ENCODE measurements at regions not wholly inside any gene's neighbourhood (a gene's known extent, or its start where the extent isn't known, plus 50 kb on each side); places are given as distances from the start of the nearest gene placed in this dataset.

DNA sequence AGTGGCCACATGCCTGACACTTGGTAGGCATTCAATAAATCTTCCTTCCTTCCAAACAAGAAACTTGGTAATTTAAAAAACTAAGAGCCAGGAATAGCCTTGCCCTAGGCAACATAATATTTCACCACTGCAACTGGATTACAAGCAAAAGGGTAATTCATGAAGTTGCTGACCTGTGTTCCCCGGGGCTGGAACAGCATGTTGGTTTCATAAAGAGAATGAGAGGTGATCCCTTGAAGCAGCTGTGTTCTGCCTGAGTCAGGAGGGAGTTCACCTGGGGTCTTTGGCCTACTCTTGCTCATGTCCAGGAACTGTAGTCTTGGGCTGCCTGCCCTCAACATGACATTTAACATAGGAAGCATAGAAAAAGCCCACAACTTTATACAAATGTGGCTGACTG lies 329.0 kb upstream of the DAB1 start:
- intact Hi-C loops (cut with micrococcal nuclease) (no loop called here), in situ Hi-C loops (cut with MboI) (no loop called here)
- Histone ChIP-seq H3K36me3 (ENCODE audit: control insufficient read depth, insufficient read depth, low read length) (no peaks in the 10 kb centered on the region), H3K27me3 (ENCODE audit: control insufficient read depth in 2 of 2, insufficient read depth in 2 of 2, low read length in 2 of 2) (no peaks in the 10 kb centered on the region), H3K9ac (ENCODE audit: insufficient read depth in 1 of 2, low read depth in 2 of 2, low read length in 2 of 2) (no peak overlapping the region), H3K4me3 (no peak overlapping the region), H3K79me2 (ENCODE audit: control insufficient read depth, insufficient read depth, low read length) (no peaks in the 10 kb centered on the region), H3K27ac (ENCODE audit: extremely low read depth, low read depth, low read length) (no peak overlapping the region), H3K9me1 (ENCODE audit: control insufficient read depth, insufficient read depth, low read length) (no peaks in the 10 kb centered on the region), H4K20me1 (replicated peaks; ENCODE audit: control insufficient read depth, insufficient read depth, low read length) (no peaks in the 10 kb centered on the region), H3K4me1 (replicated peaks in 1 of 2; ENCODE audit: control insufficient read depth in 2 of 2, insufficient read depth in 2 of 2, low read length in 2 of 2) (no peaks in the 10 kb centered on the region), H3K9me3 (replicated peaks; ENCODE audit: control insufficient read depth, insufficient read depth, low read depth, low read length) (no peaks in the 10 kb centered on the region), H2AFZ (ENCODE audit: low read depth, low read length) (no peak overlapping the region), H3K4me2 (ENCODE audit: insufficient read depth, low read length) (no peak overlapping the region)
- ChIA-PET POLR2A (no interaction called here), CTCF (ENCODE audit: low intra/inter-chr PET ratio) (no interaction called here)
- 0% methylated on average over 1 of the region's 1 CpG for WGBS (ENCODE audit: insufficient coverage, low coverage, missing lambda C conversion rate)
- TF ChIP-seq, protein P1, sequence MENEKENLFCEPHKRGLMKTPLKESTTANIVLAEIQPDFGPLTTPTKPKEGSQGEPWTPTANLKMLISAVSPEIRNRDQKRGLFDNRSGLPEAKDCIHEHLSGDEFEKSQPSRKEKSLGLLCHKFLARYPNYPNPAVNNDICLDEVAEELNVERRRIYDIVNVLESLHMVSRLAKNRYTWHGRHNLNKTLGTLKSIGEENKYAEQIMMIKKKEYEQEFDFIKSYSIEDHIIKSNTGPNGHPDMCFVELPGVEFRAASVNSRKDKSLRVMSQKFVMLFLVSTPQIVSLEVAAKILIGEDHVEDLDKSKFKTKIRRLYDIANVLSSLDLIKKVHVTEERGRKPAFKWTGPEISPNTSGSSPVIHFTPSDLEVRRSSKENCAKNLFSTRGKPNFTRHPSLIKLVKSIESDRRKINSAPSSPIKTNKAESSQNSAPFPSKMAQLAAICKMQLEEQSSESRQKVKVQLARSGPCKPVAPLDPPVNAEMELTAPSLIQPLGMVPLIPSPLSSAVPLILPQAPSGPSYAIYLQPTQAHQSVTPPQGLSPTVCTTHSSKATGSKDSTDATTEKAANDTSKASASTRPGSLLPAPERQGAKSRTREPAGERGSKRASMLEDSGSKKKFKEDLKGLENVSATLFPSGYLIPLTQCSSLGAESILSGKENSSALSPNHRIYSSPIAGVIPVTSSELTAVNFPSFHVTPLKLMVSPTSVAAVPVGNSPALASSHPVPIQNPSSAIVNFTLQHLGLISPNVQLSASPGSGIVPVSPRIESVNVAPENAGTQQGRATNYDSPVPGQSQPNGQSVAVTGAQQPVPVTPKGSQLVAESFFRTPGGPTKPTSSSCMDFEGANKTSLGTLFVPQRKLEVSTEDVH (IDR thresholded peaks at IDR 0.05; ENCODE audit: low read depth, partially characterized antibody), result no peak
- TF ChIP-seq TCFL5 (CRISPR knock-in tag; conservative IDR thresholded peaks at IDR 0.05) (no peak), SMAD2 (IDR thresholded peaks at IDR 0.05; ENCODE audit: low read depth, low read length) (no peak), GATAD2A (IDR thresholded peaks at IDR 0.05) (no peak), IFI16 (CRISPR knock-in tag; IDR thresholded peaks at IDR 0.05) (no peak), NFYB (IDR thresholded peaks at IDR 0.05; ENCODE audit: extremely low read depth, insufficient read length) (no peak), ASH1L (IDR thresholded peaks at IDR 0.05; ENCODE audit: borderline replicate concordance, low read depth, partially characterized antibody) (no peak), ZKSCAN8 (CRISPR knock-in tag; IDR thresholded peaks at IDR 0.05) (no peak), HIVEP1 (CRISPR knock-in tag; IDR thresholded peaks at IDR 0.05) (no peak), TFAM (CRISPR knock-in tag; conservative IDR thresholded peaks at IDR 0.05) (no peak), ELF1 (tag; IDR thresholded peaks at IDR 0.05) (no peak), CREBBP (IDR thresholded peaks at IDR 0.05; ENCODE audit: low read depth, low read length) (no peak), TAF15 (IDR thresholded peaks at IDR 0.05; ENCODE audit: low read depth, low read length) (no peak), ZNF551 (CRISPR knock-in tag; IDR thresholded peaks at IDR 0.05) (no peak), ATF6 (CRISPR knock-in tag; IDR thresholded peaks at IDR 0.05) (no peak), ZNF12 (CRISPR knock-in tag; IDR thresholded peaks at IDR 0.05) (no peak)
- TF ChIP-seq, protein P2, sequence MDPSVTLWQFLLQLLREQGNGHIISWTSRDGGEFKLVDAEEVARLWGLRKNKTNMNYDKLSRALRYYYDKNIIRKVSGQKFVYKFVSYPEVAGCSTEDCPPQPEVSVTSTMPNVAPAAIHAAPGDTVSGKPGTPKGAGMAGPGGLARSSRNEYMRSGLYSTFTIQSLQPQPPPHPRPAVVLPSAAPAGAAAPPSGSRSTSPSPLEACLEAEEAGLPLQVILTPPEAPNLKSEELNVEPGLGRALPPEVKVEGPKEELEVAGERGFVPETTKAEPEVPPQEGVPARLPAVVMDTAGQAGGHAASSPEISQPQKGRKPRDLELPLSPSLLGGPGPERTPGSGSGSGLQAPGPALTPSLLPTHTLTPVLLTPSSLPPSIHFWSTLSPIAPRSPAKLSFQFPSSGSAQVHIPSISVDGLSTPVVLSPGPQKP (CRISPR knock-in tag; IDR thresholded peaks at IDR 0.05), result no peak
- TF ChIP-seq, protein P3, sequence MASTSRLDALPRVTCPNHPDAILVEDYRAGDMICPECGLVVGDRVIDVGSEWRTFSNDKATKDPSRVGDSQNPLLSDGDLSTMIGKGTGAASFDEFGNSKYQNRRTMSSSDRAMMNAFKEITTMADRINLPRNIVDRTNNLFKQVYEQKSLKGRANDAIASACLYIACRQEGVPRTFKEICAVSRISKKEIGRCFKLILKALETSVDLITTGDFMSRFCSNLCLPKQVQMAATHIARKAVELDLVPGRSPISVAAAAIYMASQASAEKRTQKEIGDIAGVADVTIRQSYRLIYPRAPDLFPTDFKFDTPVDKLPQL (IDR thresholded peaks at IDR 0.05; ENCODE audit: extremely low read depth, insufficient read length), result no peak
- no TSS peak for BruUV-seq (replicated peaks)
- no peak for ATAC-seq
- FAIRE-seq, result no peak
- no peak for DNase-seq (ENCODE audit: extremely low read depth in 1 of 4, low spot score in 3 of 4)

All from K562 (cell line).